ENCODE measurements at regions not wholly inside any gene's neighbourhood (a gene's known extent, or its start where the extent isn't known, plus 50 kb on each side); places are given as distances from the start of the nearest gene placed in this dataset.

DNA sequence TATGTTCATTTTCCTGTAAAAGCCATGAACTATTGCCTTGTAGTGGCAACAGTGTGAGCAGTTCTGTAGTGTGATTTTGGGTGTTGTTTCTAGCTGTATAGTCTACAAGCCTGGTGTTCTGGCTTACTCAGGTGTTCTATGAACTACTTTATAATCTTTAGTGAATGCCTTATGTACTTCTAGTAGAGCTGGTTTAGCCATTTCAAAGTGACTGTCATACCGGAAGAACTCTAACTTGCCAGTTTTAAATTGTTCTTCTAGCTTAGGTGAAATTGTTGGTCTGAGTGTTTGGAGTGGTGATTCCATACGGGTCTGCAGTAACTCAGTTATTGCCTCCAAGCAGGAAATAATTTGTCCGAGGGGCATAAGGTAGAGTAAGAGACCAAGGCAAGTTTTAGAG is 150.2 kb upstream of the ZNF184 start:
- Mint-ChIP-seq H3K9me3 (peaks cover 0 to 1% of the 10 kb centered on the region in 2 experiments; a peak in 2 of 5 replicates), H3K27ac (no peak overlapping the region), H3K4me1 (peaks cover 0 to under 1% of the 10 kb centered on the region in 2 experiments; a peak in 1 of 4 replicates), H3K27me3 (ENCODE audit: low read depth) (peaks cover 1% of the 10 kb centered on the region), H3K4me3 (peak overlapping the region in 1 of 2 experiments; percentile 44; a peak in 1 of 5 replicates), H3K36me3 (ENCODE audit: insufficient read depth in 1 of 3, low read depth in 3 of 3) (no peaks in the 10 kb centered on the region)
- H2BK15ac ChIP-seq (ENCODE audit: low read depth, low read length): no peak overlapping the region
- no peak overlapping the region for H3K18ac ChIP-seq (ENCODE audit: insufficient read length, low read depth, low read length)
- H2AK5ac ChIP-seq (ENCODE audit: insufficient read length, low read length): no peak overlapping the region
- no peak overlapping the region for H4K91ac ChIP-seq (ENCODE audit: insufficient read length, low read depth, low read length)
- H2AFZ ChIP-seq (ENCODE audit: low read length): no peak overlapping the region
- H3K79me1 ChIP-seq (ENCODE audit: insufficient read depth, low read depth, low read length, poor library complexity, severe bottlenecking): no peaks in the 10 kb centered on the region
- H3K4me2 ChIP-seq (ENCODE audit: insufficient read depth, insufficient read length, low read length): no peak overlapping the region
- no peak overlapping the region for H2BK12ac ChIP-seq (ENCODE audit: insufficient read length, low read depth, low read length)
- peaks cover under 1% of the 10 kb centered on the region for H3K23me2 ChIP-seq (ENCODE audit: insufficient read length, low read depth, low read length, poor library complexity, severe bottlenecking)
- H3K9me3 ChIP-seq (ENCODE audit: control insufficient read depth, low read depth, low read length): no peaks in the 10 kb centered on the region
- H2BK20ac ChIP-seq (ENCODE audit: low read depth, low read length, poor library complexity, severe bottlenecking): no peak overlapping the region
- no peak for DNase-seq
- H2BK5ac ChIP-seq (ENCODE audit: insufficient read length, low read length): no peak overlapping the region
- WGBS (ENCODE audit: extremely low coverage, insufficient read length, low lambda C conversion rate): no CpG with 5 or more reads among the region's 3 CpGs
- H4K8ac ChIP-seq (replicated peaks; ENCODE audit: insufficient read length, low read depth, low read length): no peak overlapping the region
- no peaks in the 10 kb centered on the region for H3K4me1 ChIP-seq (ENCODE audit: insufficient read depth, low read length)
- H3K4ac ChIP-seq (ENCODE audit: low read depth, low read length): no peak overlapping the region
- no peaks in the 10 kb centered on the region for H3K79me2 ChIP-seq (ENCODE audit: insufficient read depth, low read length)
- H3K27ac ChIP-seq (ENCODE audit: insufficient read length, low read depth, low read length): no peak overlapping the region
- no peak overlapping the region for H3K56ac ChIP-seq (ENCODE audit: insufficient read length, low read depth, low read length)
- H3K14ac ChIP-seq (ENCODE audit: insufficient read depth, low read length): no peak overlapping the region
- TF ChIP-seq CTCF (conservative IDR thresholded peaks at IDR 0.05): no peak
- H2BK120ac ChIP-seq (ENCODE audit: low read depth, low read length, poor library complexity, severe bottlenecking): no peak overlapping the region
- no peak overlapping the region for H3K23ac ChIP-seq (ENCODE audit: insufficient read length, low read depth, low read length)
- H3K9ac ChIP-seq (ENCODE audit: extremely low read depth, insufficient read length, low read length): no peak overlapping the region
- no peak overlapping the region for H4K5ac ChIP-seq (ENCODE audit: insufficient read length, low read depth, low read length)
- no peaks in the 10 kb centered on the region for H4K20me1 ChIP-seq (ENCODE audit: control insufficient read depth, insufficient read depth, insufficient read length)
- no peaks in the 10 kb centered on the region for H3K27me3 ChIP-seq (ENCODE audit: insufficient read depth, low read length)
- no peak overlapping the region for H3T11ph ChIP-seq (ENCODE audit: low read length)
